Hepatocyte (in vitro differentiated cells): ENCODE measurements at regions not wholly inside any gene's neighbourhood (a gene's known extent, or its start where the extent isn't known, plus 50 kb on each side); places are given as distances from the start of the nearest gene placed in this dataset.
A peak's percentile ranks its signal among the peaks of the same experiment; 100 is the strongest.

Source experiments
- DNase-seq: peaks from one replicate; pipeline ENCODE4 v3.0.0-alpha.2; 2016; ENCODE audit warnings: low spot score
- H2AFZ ChIP-seq: fragments of 200-600 bp; sonication (generic); 2 replicates; pipeline ENCODE4 v1.6.0; 2016; ENCODE audit warnings: antibody characterized with exemption, mild to moderate bottlenecking
- H3K27ac ChIP-seq: fragments of 200-600 bp; sonication (generic); 2 replicates; pipeline ENCODE4 v1.5.1; 2016; ENCODE audit warnings: mild to moderate bottlenecking
- H3K27me3 ChIP-seq: fragments of 200-600 bp; sonication (generic); 2 replicates; pipeline ENCODE4 v1.6.1; 2016
- H3K36me3 ChIP-seq: fragments of 200-600 bp; sonication (generic); replicated peaks from 2 replicates; pipeline ENCODE4 v1.5.1; 2016; ENCODE audit warnings: low read depth; ENCODE audit not compliant: insufficient read depth
- H3K4me1 ChIP-seq: fragments of 200-600 bp; sonication (generic); 2 replicates; pipeline ENCODE4 v1.5.1; 2016; ENCODE audit warnings: mild to moderate bottlenecking, moderate library complexity; ENCODE audit not compliant: insufficient read depth
- H3K4me2 ChIP-seq: fragments of 200-600 bp; sonication (generic); 2 replicates; pipeline ENCODE4 v1.6.0; 2016
- H3K4me3 ChIP-seq: fragments of 200-600 bp; sonication (generic); 2 replicates; pipeline ENCODE4 v1.5.1; 2016; ENCODE audit warnings: mild to moderate bottlenecking
- H3K79me2 ChIP-seq: fragments of 200-600 bp; sonication (generic); 2 replicates; pipeline ENCODE4 v1.6.0; 2017; ENCODE audit warnings: mild to moderate bottlenecking
- H3K9me2 ChIP-seq: fragments of 200-600 bp; sonication (generic); replicated peaks from 2 replicates; pipeline ENCODE4 v1.6.0; 2017; ENCODE audit warnings: mild to moderate bottlenecking; ENCODE audit not compliant: insufficient read depth
- H3K9me3 ChIP-seq: fragments of 200-600 bp; sonication (generic); 2 replicates; pipeline ENCODE4 v1.5.1; 2016; ENCODE audit warnings: low read depth, mild to moderate bottlenecking
- H4K20me1 ChIP-seq: fragments of 200-600 bp; sonication (generic); 2 replicates; pipeline ENCODE4 v1.6.0; 2016; ENCODE audit warnings: mild to moderate bottlenecking; ENCODE audit not compliant: insufficient read depth, poor library complexity, severe bottlenecking
- EZH2 ChIP-seq: fragments of 200-600 bp; sonication (generic); IDR thresholded peaks from 2 replicates; pipeline ENCODE4 v1.6.1; 2016; ENCODE audit warnings: antibody characterized with exemption, mild to moderate bottlenecking, borderline replicate concordance
- EZH2phosphoT487 ChIP-seq: fragments of 200-600 bp; sonication (generic); IDR thresholded peaks from one replicate; pipeline ENCODE4 v1.6.1; 2018; ENCODE audit warnings: antibody characterized with exemption, mild to moderate bottlenecking, low read depth, moderate library complexity; ENCODE audit not compliant: unreplicated experiment, severe bottlenecking
- WGBS: methylation state at CpG from one replicate; pipeline ENCODE4 v1.1.6; 2016; ENCODE audit warnings: low lambda C conversion rate; ENCODE audit errors: missing lambda C conversion rate; 5-methylcytosine and 5-hydroxymethylcytosine counted together
- TF ChIP-seq, protein P1 (sequence below): fragments of 200-600 bp; sonication (generic); IDR thresholded peaks from 2 replicates; pipeline ENCODE4 v1.5.1; 2016; ENCODE audit warnings: antibody characterized with exemption, mild to moderate bottlenecking; ENCODE audit not compliant: poor library complexity

DNA sequence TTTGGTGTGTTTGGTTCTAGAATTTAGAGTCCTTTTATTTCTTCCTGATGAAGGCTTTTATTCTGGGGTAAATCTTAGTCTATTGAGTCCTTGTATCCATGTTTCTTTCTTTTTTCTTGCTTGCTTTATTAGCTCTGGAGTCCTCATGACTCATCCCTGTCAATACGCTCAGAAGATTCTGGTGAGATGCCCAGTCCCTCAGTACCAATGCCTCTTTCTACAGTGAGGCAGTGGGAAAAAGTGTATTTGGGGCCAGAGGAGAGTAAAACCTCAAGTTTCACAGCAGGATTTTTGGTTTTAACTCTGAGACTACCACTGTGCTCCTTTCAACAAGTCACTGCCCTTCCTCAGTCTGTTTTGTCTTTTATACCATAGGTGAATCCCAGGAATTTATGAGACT is 368.0 kb downstream of the GBA3 start:
- no peaks in the 10 kb centered on the region for H3K9me3 ChIP-seq
- DNase-seq, result peak; percentile 13

DNA sequence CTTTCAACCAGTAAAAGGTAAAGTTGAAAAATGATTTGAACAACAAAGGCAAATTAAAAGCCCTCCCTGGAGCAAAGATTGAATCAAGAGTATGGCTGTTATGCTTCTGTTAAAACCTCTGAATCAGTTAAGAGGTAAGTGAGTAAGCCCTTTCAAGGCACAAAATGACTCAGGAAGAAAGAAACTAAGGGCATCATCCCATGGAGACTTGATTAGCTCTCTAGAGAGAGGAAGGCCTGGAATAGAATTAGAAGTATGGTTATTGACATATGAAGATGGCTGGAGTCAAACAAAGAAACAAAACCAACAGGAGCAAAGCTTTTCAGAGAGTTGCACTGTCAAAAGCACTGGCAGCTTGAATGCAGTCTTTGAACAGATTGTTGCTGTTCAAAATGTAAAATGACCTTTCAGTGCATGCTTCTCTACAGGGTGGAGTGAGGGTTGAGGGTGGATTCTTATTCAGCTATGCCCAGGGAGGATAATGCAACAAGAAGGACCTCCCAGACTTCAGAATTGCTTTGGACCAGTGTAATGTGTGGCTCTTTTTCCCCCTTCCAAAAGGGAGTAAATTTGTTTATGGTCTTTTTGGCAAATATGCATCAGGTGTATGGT is 365.5 kb downstream of the GBA3 start:
- peaks cover 3% of the 10 kb centered on the region for H3K4me1 ChIP-seq

More for the DNA sequence above, 368.0 kb downstream of the GBA3 start:
- H3K27me3 ChIP-seq, result no peaks in the 10 kb centered on the region
- no peak overlapping the region for H3K4me2 ChIP-seq
- H3K9me2 ChIP-seq, result no peaks in the 10 kb centered on the region
- no peaks in the 10 kb centered on the region for H3K36me3 ChIP-seq
- 71% methylated on average over 1 of the region's 1 CpG for WGBS
- H3K4me3 ChIP-seq, result no peak overlapping the region
- peaks cover 3% of the 10 kb centered on the region for H3K4me1 ChIP-seq
- no peak overlapping the region for H2AFZ ChIP-seq
- no peaks in the 10 kb centered on the region for H4K20me1 ChIP-seq
- TF ChIP-seq EZH2phosphoT487, result no peak
- TF ChIP-seq EZH2, result no peak
- TF ChIP-seq, protein P1, sequence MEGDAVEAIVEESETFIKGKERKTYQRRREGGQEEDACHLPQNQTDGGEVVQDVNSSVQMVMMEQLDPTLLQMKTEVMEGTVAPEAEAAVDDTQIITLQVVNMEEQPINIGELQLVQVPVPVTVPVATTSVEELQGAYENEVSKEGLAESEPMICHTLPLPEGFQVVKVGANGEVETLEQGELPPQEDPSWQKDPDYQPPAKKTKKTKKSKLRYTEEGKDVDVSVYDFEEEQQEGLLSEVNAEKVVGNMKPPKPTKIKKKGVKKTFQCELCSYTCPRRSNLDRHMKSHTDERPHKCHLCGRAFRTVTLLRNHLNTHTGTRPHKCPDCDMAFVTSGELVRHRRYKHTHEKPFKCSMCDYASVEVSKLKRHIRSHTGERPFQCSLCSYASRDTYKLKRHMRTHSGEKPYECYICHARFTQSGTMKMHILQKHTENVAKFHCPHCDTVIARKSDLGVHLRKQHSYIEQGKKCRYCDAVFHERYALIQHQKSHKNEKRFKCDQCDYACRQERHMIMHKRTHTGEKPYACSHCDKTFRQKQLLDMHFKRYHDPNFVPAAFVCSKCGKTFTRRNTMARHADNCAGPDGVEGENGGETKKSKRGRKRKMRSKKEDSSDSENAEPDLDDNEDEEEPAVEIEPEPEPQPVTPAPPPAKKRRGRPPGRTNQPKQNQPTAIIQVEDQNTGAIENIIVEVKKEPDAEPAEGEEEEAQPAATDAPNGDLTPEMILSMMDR, result no peak
- no peaks in the 10 kb centered on the region for H3K79me2 ChIP-seq
- H3K27ac ChIP-seq, result no peak overlapping the region

DNA sequence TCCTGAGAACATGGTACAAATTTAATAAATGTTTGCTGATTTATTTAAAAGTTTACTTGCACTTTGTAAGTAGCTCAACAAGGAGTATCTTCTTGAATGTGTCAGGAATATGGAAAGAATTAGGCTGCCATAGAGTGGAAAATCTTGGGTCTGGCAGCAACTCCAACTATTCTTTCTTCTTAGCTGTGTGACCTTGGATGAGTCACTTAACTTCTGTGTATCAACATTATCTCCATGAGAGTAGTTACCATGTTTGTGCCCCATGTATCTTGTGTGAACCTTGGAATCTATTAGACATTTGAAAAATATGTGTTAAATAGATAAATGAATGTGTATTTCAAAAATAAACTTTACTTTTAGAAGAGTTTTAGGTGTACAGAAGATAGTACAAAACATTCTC is 348.8 kb downstream of the GBA3 start:
- Histone ChIP-seq H3K27ac (no peak overlapping the region), H3K36me3 (no peaks in the 10 kb centered on the region), H3K27me3 (no peaks in the 10 kb centered on the region), H3K9me3 (no peaks in the 10 kb centered on the region), H3K4me3 (no peak overlapping the region), H4K20me1 (no peaks in the 10 kb centered on the region), H3K9me2 (no peaks in the 10 kb centered on the region), H3K4me1 (no peaks in the 10 kb centered on the region), H3K4me2 (no peak overlapping the region), H2AFZ (no peak overlapping the region), H3K79me2 (no peaks in the 10 kb centered on the region)
- TF ChIP-seq EZH2, result no peak
- no peak for DNase-seq

More for the DNA sequence above, 365.5 kb downstream of the GBA3 start:
- no peaks in the 10 kb centered on the region for H3K79me2 ChIP-seq
- no peak for DNase-seq
- no peak overlapping the region for H3K4me2 ChIP-seq
- H3K27me3 ChIP-seq, result no peaks in the 10 kb centered on the region
- H3K4me3 ChIP-seq, result no peak overlapping the region
- TF ChIP-seq EZH2 (no peak), EZH2phosphoT487 (no peak)
- TF ChIP-seq, protein P1, result no peak
- no peaks in the 10 kb centered on the region for H4K20me1 ChIP-seq
- H3K27ac ChIP-seq, result no peak overlapping the region
- no peaks in the 10 kb centered on the region for H3K36me3 ChIP-seq
- no peak overlapping the region for H2AFZ ChIP-seq
- no peaks in the 10 kb centered on the region for H3K9me2 ChIP-seq
- no peaks in the 10 kb centered on the region for H3K9me3 ChIP-seq

DNA sequence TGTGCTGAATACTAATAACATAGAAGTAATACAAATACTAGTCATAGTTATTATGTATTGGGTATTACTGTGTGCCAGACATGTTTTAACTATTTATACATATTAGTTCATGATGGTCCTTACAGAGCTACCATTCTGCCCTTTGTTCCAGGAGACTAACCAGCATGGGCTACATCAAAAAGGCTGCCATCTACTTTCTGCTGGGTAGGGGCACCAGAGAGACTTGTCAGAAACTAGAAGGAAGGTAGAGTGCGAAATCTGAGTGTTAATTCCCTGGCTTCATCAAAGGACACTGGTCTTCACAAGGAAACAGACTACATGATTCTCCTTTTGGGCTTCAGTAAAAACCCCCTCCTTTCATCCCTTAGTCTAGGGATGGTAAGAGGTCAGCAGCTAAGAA is 347.8 kb downstream of the GBA3 start:
- 94% methylated on average over 1 of the region's 1 CpG for WGBS
- H3K79me2 ChIP-seq, result no peaks in the 10 kb centered on the region
- H3K4me2 ChIP-seq, result no peak overlapping the region
- H3K9me2 ChIP-seq, result no peaks in the 10 kb centered on the region
- no peak overlapping the region for H2AFZ ChIP-seq
- no peaks in the 10 kb centered on the region for H4K20me1 ChIP-seq
- no peak overlapping the region for H3K27ac ChIP-seq
- H3K36me3 ChIP-seq, result no peaks in the 10 kb centered on the region
- H3K9me3 ChIP-seq, result no peaks in the 10 kb centered on the region
- TF ChIP-seq EZH2phosphoT487, result no peak
- TF ChIP-seq, protein P1, result no peak
- DNase-seq, result no peak
- no peak overlapping the region for H3K4me3 ChIP-seq
- no peaks in the 10 kb centered on the region for H3K4me1 ChIP-seq
- no peaks in the 10 kb centered on the region for H3K27me3 ChIP-seq
